ENCODE measurements at regions not wholly inside any gene's neighbourhood (a gene's known extent, or its start where the extent isn't known, plus 50 kb on each side); places are given as distances from the start of the nearest gene placed in this dataset.

- Mint-ChIP-seq H3K36me3 (no peaks in the 10 kb centered on the region), H3K4me1 (no peaks in the 10 kb centered on the region), H3K27me3 (peaks cover 0 to 6% (median 2%) of the 10 kb centered on the region in 3 donors), H3K4me3 (no peak overlapping the region), H3K27ac (no peak overlapping the region), H3K9me3 (no peaks in the 10 kb centered on the region)
- ATAC-seq (ENCODE audit: low read depth in 2 of 2) (no peak), DNase-seq (no peak)
These were observed 200.8 kb upstream of the SLC35G4 start for GRCh38 chr18:11408555-11409065.

- Mint-ChIP-seq H3K27ac (no peak overlapping the region), H3K9me3 (no peaks in the 10 kb centered on the region), H3K36me3 (no peaks in the 10 kb centered on the region), H3K4me3 (no peak overlapping the region), H3K27me3 (peaks cover 0 to 6% (median 0%) of the 10 kb centered on the region in 3 donors), H3K4me1 (no peaks in the 10 kb centered on the region)
- ATAC-seq (ENCODE audit: low read depth in 2 of 2) = no peak
- DNase-seq = no peak
These were observed 201.5 kb upstream of the SLC35G4 start for GRCh38 chr18:11407940-11408339.

- H3K27ac Mint-ChIP-seq = no peak overlapping the region
- peaks cover 0 to 1% (median 0%) of the 10 kb centered on the region in 7 donors for H3K9me3 Mint-ChIP-seq
These were observed 203.6 kb upstream of the SLC35G4 start for GRCh38 chr18:11405804-11406203.

GRCh38 chr18:11400703-11401102, 208.7 kb upstream of the SLC35G4 start:
- Mint-ChIP-seq H3K4me1 (no peaks in the 10 kb centered on the region), H3K27me3 (peaks cover 0 to 13% (median 4%) of the 10 kb centered on the region in 3 donors), H3K27ac (no peak overlapping the region), H3K36me3 (no peaks in the 10 kb centered on the region), H3K9me3 (peaks cover 0 to 1% (median 0%) of the 10 kb centered on the region in 7 donors), H3K4me3 (no peak overlapping the region)
- no peak for DNase-seq
- no peak for ATAC-seq (ENCODE audit: low read depth in 2 of 2)

More at GRCh38 chr18:11405804-11406203, 203.6 kb upstream of the SLC35G4 start:
- H3K4me1 Mint-ChIP-seq = no peaks in the 10 kb centered on the region
- H3K36me3 Mint-ChIP-seq = no peaks in the 10 kb centered on the region
- H3K4me3 Mint-ChIP-seq = no peak overlapping the region
- ATAC-seq (ENCODE audit: low read depth in 2 of 2) = no peak
- H3K27me3 Mint-ChIP-seq = peaks cover 3 to 6% (median 6%) of the 10 kb centered on the region in 3 donors
- DNase-seq = no peak

GRCh38 chr18:11398625-11399024, 210.8 kb upstream of the SLC35G4 start:
- H3K36me3 Mint-ChIP-seq = no peaks in the 10 kb centered on the region
- H3K27ac Mint-ChIP-seq = no peak overlapping the region
- H3K27me3 Mint-ChIP-seq = peaks cover 0 to 13% (median 4%) of the 10 kb centered on the region in 3 donors
- H3K4me3 Mint-ChIP-seq = no peak overlapping the region
- DNase-seq (no peak), ATAC-seq (ENCODE audit: low read depth in 2 of 2) (no peak)
- H3K4me1 Mint-ChIP-seq = no peaks in the 10 kb centered on the region
- H3K9me3 Mint-ChIP-seq = peaks cover 0 to 1% (median 0%) of the 10 kb centered on the region in 7 donors

GRCh38 chr18:11392980-11393885, 216.2 kb upstream of the SLC35G4 start:
- ATAC-seq (ENCODE audit: low read depth in 2 of 2) (no peak), DNase-seq (no peak)
- Mint-ChIP-seq H3K36me3 (no peaks in the 10 kb centered on the region), H3K27ac (peak overlapping the region in 1 of 6 donors; percentile 39), H3K27me3 (peaks cover 0 to 6% (median 6%) of the 10 kb centered on the region in 3 donors), H3K9me3 (no peaks in the 10 kb centered on the region), H3K4me3 (no peak overlapping the region), H3K4me1 (no peaks in the 10 kb centered on the region)

GRCh38 chr18:11392292-11392691, 217.1 kb upstream of the SLC35G4 start:
- Mint-ChIP-seq H3K27me3 (peaks cover 0 to 6% (median 6%) of the 10 kb centered on the region in 3 donors), H3K4me1 (no peaks in the 10 kb centered on the region), H3K9me3 (peaks cover 0 to 1% (median 0%) of the 10 kb centered on the region in 7 donors), H3K36me3 (no peaks in the 10 kb centered on the region), H3K4me3 (no peak overlapping the region), H3K27ac (no peak overlapping the region)
- ATAC-seq (ENCODE audit: low read depth in 2 of 2) (no peak), DNase-seq (no peak)

- no peak overlapping the region for H3K27ac Mint-ChIP-seq
- no peak overlapping the region for H3K4me3 Mint-ChIP-seq
- no peaks in the 10 kb centered on the region for H3K36me3 Mint-ChIP-seq
- DNase-seq = no peak
- H3K27me3 Mint-ChIP-seq = peaks cover 0 to 6% (median 6%) of the 10 kb centered on the region in 3 donors
- peaks cover 0 to 1% (median 0%) of the 10 kb centered on the region in 7 donors for H3K9me3 Mint-ChIP-seq
- ATAC-seq (ENCODE audit: low read depth in 2 of 2) = no peak
- H3K4me1 Mint-ChIP-seq = no peaks in the 10 kb centered on the region
These were observed 217.7 kb upstream of the SLC35G4 start for GRCh38 chr18:11391661-11392060.

- DNase-seq (no peak), ATAC-seq (ENCODE audit: low read depth in 2 of 2) (no peak)
- no peak overlapping the region for H3K4me3 Mint-ChIP-seq
- no peaks in the 10 kb centered on the region for H3K36me3 Mint-ChIP-seq
- peaks cover 0 to 1% (median 0%) of the 10 kb centered on the region in 7 donors for H3K9me3 Mint-ChIP-seq
- H3K27me3 Mint-ChIP-seq = peaks cover 0 to 6% (median 6%) of the 10 kb centered on the region in 3 donors
- H3K4me1 Mint-ChIP-seq = no peaks in the 10 kb centered on the region
- no peak overlapping the region for H3K27ac Mint-ChIP-seq
These were observed 220.4 kb upstream of the SLC35G4 start for GRCh38 chr18:11388755-11389680.

- no peak for DNase-seq
- Mint-ChIP-seq H3K36me3 (no peaks in the 10 kb centered on the region), H3K27me3 (peaks cover 0 to 6% (median under 1%) of the 10 kb centered on the region in 3 donors), H3K27ac (no peak overlapping the region), H3K4me3 (no peak overlapping the region), H3K9me3 (peaks cover 0 to 1% (median 0%) of the 10 kb centered on the region in 7 donors), H3K4me1 (no peaks in the 10 kb centered on the region)
- ATAC-seq (ENCODE audit: low read depth in 2 of 2) = no peak
These were observed 221.5 kb upstream of the SLC35G4 start for GRCh38 chr18:11387880-11388279.

GRCh38 chr18:11383381-11383780, 226.0 kb upstream of the SLC35G4 start:
- peaks cover 0 to 2% (median 0%) of the 10 kb centered on the region in 7 donors for H3K9me3 Mint-ChIP-seq
- DNase-seq (no peak), ATAC-seq (ENCODE audit: low read depth in 2 of 2) (no peak)
- H3K36me3 Mint-ChIP-seq = no peaks in the 10 kb centered on the region
- no peak overlapping the region for H3K4me3 Mint-ChIP-seq
- no peaks in the 10 kb centered on the region for H3K4me1 Mint-ChIP-seq
- no peaks in the 10 kb centered on the region for H3K27me3 Mint-ChIP-seq
- H3K27ac Mint-ChIP-seq = no peak overlapping the region

- no peak for ATAC-seq (ENCODE audit: low read depth in 2 of 2)
- peaks cover 0 to 5% (median 0%) of the 10 kb centered on the region in 7 donors for H3K9me3 Mint-ChIP-seq
- H3K4me3 Mint-ChIP-seq = no peak overlapping the region
- no peak overlapping the region for H3K27ac Mint-ChIP-seq
- H3K4me1 Mint-ChIP-seq = no peaks in the 10 kb centered on the region
- DNase-seq = no peak
- no peaks in the 10 kb centered on the region for H3K36me3 Mint-ChIP-seq
- H3K27me3 Mint-ChIP-seq = peaks cover 0 to 2% (median 0%) of the 10 kb centered on the region in 3 donors
These were observed 228.4 kb upstream of the SLC35G4 start for GRCh38 chr18:11380968-11381367.

GRCh38 chr18:11379660-11380059, 229.7 kb upstream of the SLC35G4 start:
- Mint-ChIP-seq H3K36me3 (no peaks in the 10 kb centered on the region), H3K9me3 (peaks cover 0 to 5% (median 0%) of the 10 kb centered on the region in 7 donors), H3K4me3 (no peak overlapping the region), H3K4me1 (no peaks in the 10 kb centered on the region), H3K27me3 (peaks cover 0 to 5% (median 3%) of the 10 kb centered on the region in 3 donors), H3K27ac (no peak overlapping the region)
- DNase-seq (no peak), ATAC-seq (ENCODE audit: low read depth in 2 of 2) (no peak)
